ENCODE measurements at regions not wholly inside any gene's neighbourhood (a gene's known extent, or its start where the extent isn't known, plus 50 kb on each side); places are given as distances from the start of the nearest gene placed in this dataset.
A peak's percentile ranks its signal among the peaks of the same experiment; 100 is the strongest.

DNA sequence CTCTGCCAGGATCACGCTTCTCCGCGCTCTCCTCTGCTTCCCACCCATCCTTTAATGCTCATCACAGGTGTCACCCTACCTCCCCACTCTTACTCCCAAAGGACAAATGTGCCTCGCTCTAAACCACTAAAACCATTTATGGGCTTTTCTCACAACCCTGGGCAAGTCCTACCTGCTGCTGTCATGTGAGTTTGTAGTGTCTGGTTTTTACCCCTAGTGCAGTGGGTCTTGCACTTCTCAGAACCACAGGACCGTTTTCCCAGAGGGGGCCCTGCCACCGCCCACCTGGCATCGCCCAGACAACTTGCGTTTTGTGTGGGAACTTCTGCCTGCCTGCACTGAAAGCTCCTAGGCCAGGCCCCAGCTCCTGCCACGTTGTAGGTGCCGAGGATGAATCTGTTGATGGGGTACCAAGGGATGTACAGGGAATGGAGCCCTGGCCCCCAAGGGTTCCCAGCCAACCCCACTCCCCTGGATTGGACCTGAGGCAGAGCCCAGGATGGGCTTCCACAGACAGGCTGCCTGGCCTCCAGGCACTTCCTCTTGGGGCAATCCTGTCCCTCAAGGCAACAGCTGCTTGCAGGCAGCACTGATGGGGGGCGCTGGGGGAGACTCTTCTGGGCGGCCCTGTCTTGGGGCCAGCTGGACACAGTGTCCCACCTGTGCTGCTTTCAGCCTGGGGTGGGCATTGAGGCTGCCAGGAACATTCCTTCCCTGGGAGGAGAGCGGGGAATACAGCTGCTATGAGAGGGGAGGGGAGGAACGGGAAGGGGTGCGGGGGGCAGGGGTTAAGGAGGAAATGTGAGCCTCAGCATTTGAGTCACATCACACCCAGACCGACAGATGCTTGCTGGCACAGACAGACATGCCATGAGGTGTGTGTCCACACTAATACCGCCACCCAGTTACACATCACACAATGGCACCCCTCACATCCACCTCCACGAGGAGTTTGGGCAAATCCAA lies 176.3 kb downstream of the ZFP36L2 start:
- TF ChIP-seq, protein P1, sequence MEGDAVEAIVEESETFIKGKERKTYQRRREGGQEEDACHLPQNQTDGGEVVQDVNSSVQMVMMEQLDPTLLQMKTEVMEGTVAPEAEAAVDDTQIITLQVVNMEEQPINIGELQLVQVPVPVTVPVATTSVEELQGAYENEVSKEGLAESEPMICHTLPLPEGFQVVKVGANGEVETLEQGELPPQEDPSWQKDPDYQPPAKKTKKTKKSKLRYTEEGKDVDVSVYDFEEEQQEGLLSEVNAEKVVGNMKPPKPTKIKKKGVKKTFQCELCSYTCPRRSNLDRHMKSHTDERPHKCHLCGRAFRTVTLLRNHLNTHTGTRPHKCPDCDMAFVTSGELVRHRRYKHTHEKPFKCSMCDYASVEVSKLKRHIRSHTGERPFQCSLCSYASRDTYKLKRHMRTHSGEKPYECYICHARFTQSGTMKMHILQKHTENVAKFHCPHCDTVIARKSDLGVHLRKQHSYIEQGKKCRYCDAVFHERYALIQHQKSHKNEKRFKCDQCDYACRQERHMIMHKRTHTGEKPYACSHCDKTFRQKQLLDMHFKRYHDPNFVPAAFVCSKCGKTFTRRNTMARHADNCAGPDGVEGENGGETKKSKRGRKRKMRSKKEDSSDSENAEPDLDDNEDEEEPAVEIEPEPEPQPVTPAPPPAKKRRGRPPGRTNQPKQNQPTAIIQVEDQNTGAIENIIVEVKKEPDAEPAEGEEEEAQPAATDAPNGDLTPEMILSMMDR (IDR thresholded peaks at IDR 0.05; ENCODE audit: insufficient read depth, low read depth, low read length): no peak
- DNase-seq (ENCODE audit: low read depth): no peak

GRCh38 chr2:43047187-43047780 lies 179.1 kb downstream of the ZFP36L2 start:
- no peak overlapping the region for H3K4me3 ChIP-seq (ENCODE audit: low read depth, low read length)
- TF ChIP-seq, protein P1 (IDR thresholded peaks at IDR 0.05; ENCODE audit: insufficient read depth, low read depth, low read length): no peak
- DNase-seq (ENCODE audit: low read depth): no peak

More for the DNA sequence above, 176.3 kb downstream of the ZFP36L2 start:
- H3K4me3 ChIP-seq (ENCODE audit: low read depth, low read length): no peak overlapping the region

- TF ChIP-seq, protein P1 (IDR thresholded peaks at IDR 0.05; ENCODE audit: insufficient read depth, low read depth, low read length): no peak
- H3K4me3 ChIP-seq (ENCODE audit: low read depth, low read length): no peak overlapping the region
- DNase-seq (ENCODE audit: low read depth): no peak
Measured at GRCh38 chr2:43045866-43046265, 180.5 kb downstream of the ZFP36L2 start.

- TF ChIP-seq, protein P1 (IDR thresholded peaks at IDR 0.05; ENCODE audit: insufficient read depth, low read depth, low read length): no peak
- no peak for DNase-seq (ENCODE audit: low read depth)
- H3K4me3 ChIP-seq (ENCODE audit: low read depth, low read length): no peak overlapping the region
Measured at GRCh38 chr2:43044093-43044681, 182.2 kb downstream of the ZFP36L2 start.

DNA sequence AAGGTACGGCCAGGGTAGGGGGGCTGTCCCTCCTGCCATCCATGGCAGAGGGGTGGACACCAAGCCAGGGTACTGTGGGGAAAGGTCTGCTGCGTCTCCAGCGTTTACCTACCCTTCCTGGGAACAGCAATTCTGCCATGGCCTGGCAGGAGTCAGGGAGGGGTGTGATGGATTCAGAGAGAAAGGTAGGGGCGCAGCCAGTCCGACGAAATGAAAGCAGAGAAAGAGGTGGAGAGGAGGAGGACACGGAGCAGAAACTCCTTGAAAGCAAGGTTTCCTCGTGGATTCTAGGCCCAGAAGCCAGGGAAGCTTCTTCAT lies 182.9 kb downstream of the ZFP36L2 start:
- DNase-seq (ENCODE audit: low read depth): no peak
- H3K4me3 ChIP-seq (ENCODE audit: low read depth, low read length): no peak overlapping the region
- TF ChIP-seq, protein P1 (IDR thresholded peaks at IDR 0.05; ENCODE audit: insufficient read depth, low read depth, low read length): no peak

GRCh38 chr2:43041661-43042360 lies 184.6 kb downstream of the ZFP36L2 start:
- peak; percentile 99 for DNase-seq (ENCODE audit: low read depth)
- peak overlapping the region; percentile 6 for H3K4me3 ChIP-seq (ENCODE audit: low read depth, low read length)
- TF ChIP-seq, protein P1 (IDR thresholded peaks at IDR 0.05; ENCODE audit: insufficient read depth, low read depth, low read length): no peak

All from fibroblast of villous mesenchyme (primary cell).